Heart left ventricle (tissue), 13 donors: ENCODE measurements at regions not wholly inside any gene's neighbourhood (a gene's known extent, or its start where the extent isn't known, plus 50 kb on each side); places are given as distances from the start of the nearest gene placed in this dataset.

Source experiments
- CTCF ChIP-seq, 12 donors: fragments of 200-600 bp; sonication (generic) in 4 of 12; IDR thresholded peaks; one replicate each; pipeline versions ENCODE4 v1.5.0 to v1.8.0; 2018 to 2022; ENCODE audit warnings: antibody characterized with exemption in 12 of 12, mild to moderate bottlenecking in 5 of 12
- POLR2A ChIP-seq, 2 donors: fragments of 450-650 bp; IDR thresholded peaks; one replicate each; pipeline ENCODE4 v1.6.1; 2017; ENCODE audit warnings: antibody characterized with exemption in 2 of 2, mild to moderate bottlenecking in 2 of 2, moderate library complexity in 2 of 2
- donor health status: ischemic (EF 13 %, LVEDD 7.1; RV severe dilation, severe dysfunction).
- donor health status: DM: no; HTN: yes; CAD: no.
- donor health status: DM: no; HTN: no; CAD: no.
- donor health status: ischemic (EF 25% LVEDD 6.9; RV normal size, moderate dysfunction).
- donor health status: ischemic (EF 25% LVEDD 5.7; RV mildly dilated, moderate dysfunction).
- donor health status: ischemic (EF 35%, LVEDD 5.7; RV mildly dilated, moderate dysfunction).
- donor health status: nonischemic (EF 11% LVEDD 7.7; RV severe dilation, severe dysfunction).
- donor health status: DM: yes; HTN: yes; CAD: no.
- donor health status: PGD.
- donor health status: ischemic (EF 29% LVEDD 5.4; RV normal size, mild dysfunction).
- donor health status: nonischemic (EF 23%, LVEDD 6.1; RV moderate dilation, normal function).

- TF ChIP-seq POLR2A (IDR thresholded peaks at IDR 0.05): no peak
- no peak for TF ChIP-seq CTCF (IDR thresholded peaks at IDR 0.05)
Observed at GRCh38 chr2:195488567-195488966, 168.5 kb upstream of the SLC39A10 start.
